Cardiac muscle cell (in vitro differentiated cells and primary cell): ENCODE measurements at regions not wholly inside any gene's neighbourhood (a gene's known extent, or its start where the extent isn't known, plus 50 kb on each side); places are given as distances from the start of the nearest gene placed in this dataset.

Experiments
- DNase-seq, 2 donors: peaks; one replicate each; pipeline versions ENCODE4 v3.0.0 to v3.0.0-alpha.2; 2010 to 2017; ENCODE audit warnings: low read depth in 1 of 2, low spot score in 1 of 2
- H3K27ac ChIP-seq: fragments of 200-600 bp; sonication (generic); 2 replicates; pipeline ENCODE4 v1.5.1; 2016
- H3K27me3 ChIP-seq: fragments of 200-600 bp; sonication (generic); 2 replicates; pipeline ENCODE4 v1.6.0; 2016; ENCODE audit warnings: control low read depth
- H3K36me3 ChIP-seq: fragments of 200-600 bp; sonication (generic); 2 replicates; pipeline ENCODE4 v1.5.1; 2016; ENCODE audit warnings: control low read depth
- H3K4me1 ChIP-seq: fragments of 200-600 bp; sonication (generic); 2 replicates; pipeline ENCODE4 v1.8.1; 2017; ENCODE audit warnings: low read depth, mild to moderate bottlenecking, mixed run types
- H3K4me3 ChIP-seq: fragments of 200-600 bp; sonication (generic); 2 replicates; pipeline ENCODE4 v1.5.1; 2016; ENCODE audit warnings: mild to moderate bottlenecking
- H3K9me3 ChIP-seq: fragments of 200-600 bp; sonication (generic); 2 replicates; pipeline ENCODE4 v1.5.1; 2017; ENCODE audit warnings: low read depth, mild to moderate bottlenecking, control low read depth
- TF ChIP-seq, protein P1 (sequence below): IDR thresholded peaks from 2 replicates; pipeline ENCODE4 v1.5.1; 2012; ENCODE audit warnings: low read depth, mild to moderate bottlenecking, low read length

DNA sequence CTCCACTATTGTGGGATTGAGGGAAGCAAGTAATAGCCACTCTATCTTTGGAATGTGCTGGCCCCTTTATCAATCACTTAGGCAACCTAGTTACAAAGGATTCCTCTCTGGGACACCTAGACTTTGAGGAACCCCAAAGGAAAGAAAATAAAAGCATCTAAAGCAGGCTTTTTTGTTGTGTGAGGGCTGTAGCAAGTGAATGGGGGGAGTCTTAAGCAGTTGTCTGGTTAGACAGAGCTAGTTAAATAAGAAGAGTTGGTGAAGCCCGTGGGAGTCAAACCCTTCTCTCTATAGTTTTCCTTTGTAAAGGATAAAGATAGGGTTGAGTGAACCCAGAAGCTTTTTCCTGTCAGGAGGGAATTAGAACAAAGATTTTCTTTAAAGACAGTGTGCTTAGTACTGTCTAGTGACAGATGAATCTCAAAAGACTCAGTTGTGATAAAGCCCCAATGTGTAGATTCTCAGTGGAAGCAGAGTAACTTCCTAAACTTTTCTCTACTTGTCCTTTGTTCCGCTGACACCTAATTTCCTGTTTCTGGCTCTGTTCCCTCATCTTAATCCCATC is 63.3 kb downstream of the HDGFL1 start:
- Histone ChIP-seq H3K4me1 (peaks cover 35% of the 10 kb centered on the region), H3K9me3 (no peaks in the 10 kb centered on the region), H3K36me3 (no peaks in the 10 kb centered on the region), H3K27me3 (no peaks in the 10 kb centered on the region), H3K4me3 (no peak overlapping the region), H3K27ac (peak overlapping the region; percentile 36)
- no peak for DNase-seq
- TF ChIP-seq, protein P1, sequence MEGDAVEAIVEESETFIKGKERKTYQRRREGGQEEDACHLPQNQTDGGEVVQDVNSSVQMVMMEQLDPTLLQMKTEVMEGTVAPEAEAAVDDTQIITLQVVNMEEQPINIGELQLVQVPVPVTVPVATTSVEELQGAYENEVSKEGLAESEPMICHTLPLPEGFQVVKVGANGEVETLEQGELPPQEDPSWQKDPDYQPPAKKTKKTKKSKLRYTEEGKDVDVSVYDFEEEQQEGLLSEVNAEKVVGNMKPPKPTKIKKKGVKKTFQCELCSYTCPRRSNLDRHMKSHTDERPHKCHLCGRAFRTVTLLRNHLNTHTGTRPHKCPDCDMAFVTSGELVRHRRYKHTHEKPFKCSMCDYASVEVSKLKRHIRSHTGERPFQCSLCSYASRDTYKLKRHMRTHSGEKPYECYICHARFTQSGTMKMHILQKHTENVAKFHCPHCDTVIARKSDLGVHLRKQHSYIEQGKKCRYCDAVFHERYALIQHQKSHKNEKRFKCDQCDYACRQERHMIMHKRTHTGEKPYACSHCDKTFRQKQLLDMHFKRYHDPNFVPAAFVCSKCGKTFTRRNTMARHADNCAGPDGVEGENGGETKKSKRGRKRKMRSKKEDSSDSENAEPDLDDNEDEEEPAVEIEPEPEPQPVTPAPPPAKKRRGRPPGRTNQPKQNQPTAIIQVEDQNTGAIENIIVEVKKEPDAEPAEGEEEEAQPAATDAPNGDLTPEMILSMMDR = no peak

DNA sequence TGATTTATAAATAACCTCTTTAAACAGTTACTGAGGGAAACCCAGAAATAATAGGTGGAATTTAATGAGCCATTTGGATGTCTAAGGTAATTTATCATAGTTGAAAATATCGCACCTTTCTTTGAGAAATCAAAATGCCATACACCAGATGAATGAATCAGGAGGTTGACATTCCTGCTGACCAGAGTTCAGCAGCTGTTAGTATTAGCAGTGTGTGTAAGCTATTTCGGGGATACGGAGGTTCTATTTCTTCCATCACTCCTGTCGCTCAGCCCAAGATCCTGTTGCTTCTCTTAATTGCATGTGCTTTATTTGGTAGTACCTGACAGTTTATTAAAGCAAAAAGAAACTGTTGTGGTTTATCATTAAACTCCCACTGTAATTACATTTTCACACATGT is 67.1 kb downstream of the HDGFL1 start:
- H3K4me3 ChIP-seq = no peak overlapping the region
- H3K27ac ChIP-seq = no peak overlapping the region
- no peaks in the 10 kb centered on the region for H3K9me3 ChIP-seq
- H3K27me3 ChIP-seq = no peaks in the 10 kb centered on the region
- TF ChIP-seq, protein P1 = no peak
- no peak for DNase-seq
- H3K36me3 ChIP-seq = no peaks in the 10 kb centered on the region
- H3K4me1 ChIP-seq = peaks cover 17% of the 10 kb centered on the region

DNA sequence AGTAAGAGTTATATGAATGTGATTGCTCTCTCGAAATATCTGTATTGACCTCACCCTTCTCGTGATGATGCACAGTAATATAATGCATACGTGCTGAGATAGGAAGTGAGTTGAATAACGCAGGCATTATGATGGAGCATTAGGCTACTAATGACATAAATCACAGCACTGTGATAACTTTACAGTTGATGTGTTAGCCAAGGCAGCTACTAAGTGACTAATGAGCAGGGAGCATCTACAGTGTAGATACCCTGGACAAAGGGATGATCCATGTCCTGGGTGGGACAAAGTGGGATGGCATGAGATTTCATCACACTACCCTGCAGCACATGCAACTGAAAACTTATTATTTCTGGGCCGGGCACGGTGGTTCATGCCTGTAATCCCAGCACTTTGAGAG is 68.4 kb downstream of the HDGFL1 start:
- Histone ChIP-seq H3K27me3 (no peaks in the 10 kb centered on the region), H3K4me1 (peaks cover 3% of the 10 kb centered on the region), H3K27ac (no peak overlapping the region), H3K36me3 (no peaks in the 10 kb centered on the region), H3K4me3 (no peak overlapping the region), H3K9me3 (no peaks in the 10 kb centered on the region)
- no peak for DNase-seq
- TF ChIP-seq, protein P1 = no peak

DNA sequence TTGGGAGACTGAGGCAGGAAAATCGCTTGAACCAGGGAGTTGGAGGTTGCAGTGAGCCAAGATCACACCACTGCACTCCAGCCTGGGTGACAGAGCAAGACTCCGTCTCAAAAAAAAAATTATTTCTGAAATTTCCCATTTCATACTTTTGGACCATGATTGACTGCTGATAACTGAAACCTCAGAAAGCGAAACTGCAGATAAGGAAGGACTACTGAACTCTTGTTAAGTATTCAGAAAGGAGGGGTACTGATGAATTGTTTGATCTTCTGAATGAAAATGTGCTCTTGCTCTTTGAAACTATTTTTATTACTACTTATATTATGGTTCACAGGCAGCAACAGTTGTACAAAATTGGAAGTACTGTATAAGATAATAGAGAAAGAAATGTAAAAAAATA is 69.0 kb downstream of the HDGFL1 start:
- DNase-seq = no peak
- H3K4me1 ChIP-seq = no peaks in the 10 kb centered on the region
- H3K27ac ChIP-seq = no peak overlapping the region
- no peak overlapping the region for H3K4me3 ChIP-seq
- no peaks in the 10 kb centered on the region for H3K9me3 ChIP-seq
- H3K36me3 ChIP-seq = no peaks in the 10 kb centered on the region
- TF ChIP-seq, protein P1 = no peak
- no peaks in the 10 kb centered on the region for H3K27me3 ChIP-seq

DNA sequence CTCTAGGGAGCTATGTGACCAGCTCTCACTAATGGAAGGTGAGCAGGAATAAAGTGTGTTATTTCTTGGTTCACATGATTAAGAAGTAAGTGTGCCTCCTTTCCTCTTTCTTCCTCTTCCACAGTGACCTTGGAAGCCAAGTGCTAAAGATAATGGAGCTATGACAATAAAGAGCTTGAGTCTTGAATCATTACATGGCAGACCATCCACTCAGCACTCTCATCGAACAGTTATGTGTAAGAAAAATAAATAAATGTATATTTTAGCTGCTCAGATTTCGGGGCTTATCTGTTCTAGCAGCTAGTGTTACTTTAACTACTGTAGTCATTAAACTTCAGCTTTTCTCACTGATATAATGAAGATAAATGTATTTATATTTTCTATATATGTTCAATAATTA is 72.9 kb downstream of the HDGFL1 start:
- Histone ChIP-seq H3K27me3 (no peaks in the 10 kb centered on the region), H3K27ac (no peak overlapping the region), H3K9me3 (no peaks in the 10 kb centered on the region), H3K4me3 (no peak overlapping the region), H3K36me3 (no peaks in the 10 kb centered on the region), H3K4me1 (no peaks in the 10 kb centered on the region)
- TF ChIP-seq, protein P1 = no peak
- DNase-seq = no peak

DNA sequence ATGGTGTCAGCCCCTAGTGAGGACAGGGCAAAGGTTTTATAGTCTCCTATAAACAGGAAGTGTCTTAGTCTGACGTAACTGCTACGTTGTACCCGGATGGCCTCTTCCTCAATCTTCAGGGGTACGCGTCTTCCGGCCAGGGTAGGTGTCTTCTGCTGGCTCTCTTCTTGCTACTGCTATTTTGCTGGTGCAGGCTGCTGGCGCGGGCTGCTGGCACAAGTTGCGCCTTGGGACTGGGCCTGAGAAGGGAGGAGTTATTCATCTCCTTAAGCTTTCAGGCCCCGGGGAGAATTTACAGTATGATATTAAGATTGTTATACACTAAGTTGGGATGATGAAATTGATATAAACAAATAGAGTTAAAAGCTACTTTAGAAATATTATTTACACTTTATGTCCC is 74.4 kb downstream of the HDGFL1 start:
- Histone ChIP-seq H3K27me3 (no peaks in the 10 kb centered on the region), H3K36me3 (no peaks in the 10 kb centered on the region), H3K4me1 (no peaks in the 10 kb centered on the region), H3K27ac (no peak overlapping the region), H3K9me3 (no peaks in the 10 kb centered on the region), H3K4me3 (no peak overlapping the region)
- TF ChIP-seq, protein P1 = no peak
- DNase-seq = no peak
